HepG2 (cell line): ENCODE measurements at regions not wholly inside any gene's neighbourhood (a gene's known extent, or its start where the extent isn't known, plus 50 kb on each side); places are given as distances from the start of the nearest gene placed in this dataset.

Experiments used
- ZNF660 ChIP-seq: sonication (generic); formaldehyde crosslinking; IDR thresholded peaks from 2 replicates; pipeline ENCODE4 v1.5.1; 2020; ENCODE audit warnings: mild to moderate bottlenecking, low read depth, missing genetic modification reagents, borderline replicate concordance
- TF ChIP-seq, protein P1 (sequence below): sonication (generic); formaldehyde crosslinking; IDR thresholded peaks from 2 replicates; pipeline ENCODE4 v1.5.1; 2020; ENCODE audit warnings: missing genetic modification reagents, mild to moderate bottlenecking, borderline replicate concordance

DNA sequence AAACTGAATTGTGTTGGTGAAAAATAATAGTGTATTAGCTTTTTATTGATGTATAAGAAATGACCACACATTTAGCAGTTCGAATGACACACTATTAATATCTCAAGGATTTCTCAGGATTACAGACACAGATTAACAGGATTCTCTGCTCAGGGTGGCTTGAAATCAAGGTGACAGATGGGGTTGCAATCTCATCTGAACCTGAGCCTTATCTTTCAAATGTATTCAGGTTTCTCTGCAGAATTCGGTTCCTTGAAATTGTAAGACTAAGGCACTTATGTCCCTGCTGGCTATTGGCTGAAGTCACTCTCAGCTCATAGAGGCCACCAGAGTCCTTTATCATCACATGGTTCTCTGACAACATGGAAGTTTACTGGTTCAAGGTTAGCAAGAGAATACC is 1780.1 kb downstream of the ARAP2 start:
- no peak for TF ChIP-seq ZNF660 (CRISPR knock-in tag)
- TF ChIP-seq, protein P1, sequence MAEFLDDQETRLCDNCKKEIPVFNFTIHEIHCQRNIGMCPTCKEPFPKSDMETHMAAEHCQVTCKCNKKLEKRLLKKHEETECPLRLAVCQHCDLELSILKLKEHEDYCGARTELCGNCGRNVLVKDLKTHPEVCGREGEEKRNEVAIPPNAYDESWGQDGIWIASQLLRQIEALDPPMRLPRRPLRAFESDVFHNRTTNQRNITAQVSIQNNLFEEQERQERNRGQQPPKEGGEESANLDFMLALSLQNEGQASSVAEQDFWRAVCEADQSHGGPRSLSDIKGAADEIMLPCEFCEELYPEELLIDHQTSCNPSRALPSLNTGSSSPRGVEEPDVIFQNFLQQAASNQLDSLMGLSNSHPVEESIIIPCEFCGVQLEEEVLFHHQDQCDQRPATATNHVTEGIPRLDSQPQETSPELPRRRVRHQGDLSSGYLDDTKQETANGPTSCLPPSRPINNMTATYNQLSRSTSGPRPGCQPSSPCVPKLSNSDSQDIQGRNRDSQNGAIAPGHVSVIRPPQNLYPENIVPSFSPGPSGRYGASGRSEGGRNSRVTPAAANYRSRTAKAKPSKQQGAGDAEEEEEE (CRISPR knock-in tag), result no peak
